NCI-H524 treated with DMSO at 0.1 percent for 48 hours (cell line): ENCODE measurements at regions not wholly inside any gene's neighbourhood (a gene's known extent, or its start where the extent isn't known, plus 50 kb on each side); places are given as distances from the start of the nearest gene placed in this dataset.

Source experiments
- DNase-seq: peaks from one replicate; lab custom pipeline; 2025; lab: John Stamatoyannopoulos, UW

DNA sequence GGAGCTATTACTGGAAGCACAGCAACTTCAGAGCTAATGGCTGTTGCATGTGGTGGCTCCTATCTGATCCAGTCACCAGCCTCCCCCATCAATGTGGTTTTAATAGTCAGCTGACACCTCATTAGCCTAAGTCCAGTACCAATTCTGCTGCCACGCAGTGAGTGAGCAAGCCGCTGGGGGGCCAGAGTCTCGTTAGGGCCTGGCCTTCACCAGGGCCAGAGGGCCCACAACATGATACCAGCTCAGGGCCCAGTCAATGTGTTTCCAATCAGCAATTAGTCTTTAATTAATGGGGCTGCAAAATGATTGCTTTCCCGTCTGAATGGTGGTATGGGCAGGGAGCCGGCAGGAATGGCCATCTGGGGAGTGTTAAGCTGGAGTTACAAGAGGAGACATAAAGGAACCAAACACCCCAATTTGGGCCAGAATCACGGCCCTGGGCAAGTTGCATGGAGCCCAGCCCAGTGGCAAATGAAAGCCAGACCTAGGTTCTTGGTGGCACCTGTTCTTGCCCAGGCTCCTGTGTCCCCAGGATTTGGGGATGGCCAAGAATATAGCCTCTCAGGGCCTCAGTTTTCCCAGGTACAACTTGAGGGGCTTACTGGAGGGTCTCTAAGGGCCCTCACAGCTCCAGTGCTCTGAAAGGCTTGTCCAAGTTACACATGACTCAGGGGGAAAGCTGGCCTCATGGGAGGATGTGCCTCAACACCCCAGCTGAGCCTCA is 119.2 kb downstream of the EFNB1 start:
- DNase-seq: no peak

DNA sequence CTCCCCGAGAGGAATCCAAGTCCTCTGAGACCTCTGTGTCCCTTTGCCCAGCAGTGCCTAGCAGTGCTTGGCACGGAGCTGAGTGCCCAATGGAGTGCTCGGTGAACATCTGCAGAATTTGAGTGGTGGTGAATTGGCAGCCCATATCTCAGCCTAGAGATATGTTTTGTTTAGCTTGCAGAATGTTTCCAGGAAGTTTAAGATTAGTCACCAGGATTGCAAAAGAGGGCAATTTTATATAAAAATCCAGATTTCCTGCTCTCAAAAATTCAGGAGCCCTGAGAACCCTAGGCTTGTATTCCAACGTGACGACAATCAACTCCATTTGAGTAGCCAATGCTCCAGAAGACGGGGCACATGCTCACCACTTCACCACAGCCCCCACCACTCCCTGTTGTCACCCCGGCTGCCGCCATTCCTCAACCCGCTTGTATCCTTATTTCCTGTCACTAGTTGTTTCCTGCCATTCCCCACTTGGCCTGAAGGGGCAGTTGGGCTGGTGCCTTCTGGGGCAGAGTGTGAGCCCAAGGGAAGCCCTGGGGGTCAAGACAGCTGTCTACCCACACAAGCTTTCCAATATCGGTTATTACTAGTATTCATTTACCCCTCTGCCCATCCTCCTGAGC is 116.9 kb downstream of the EFNB1 start:
- no peak for DNase-seq

DNA sequence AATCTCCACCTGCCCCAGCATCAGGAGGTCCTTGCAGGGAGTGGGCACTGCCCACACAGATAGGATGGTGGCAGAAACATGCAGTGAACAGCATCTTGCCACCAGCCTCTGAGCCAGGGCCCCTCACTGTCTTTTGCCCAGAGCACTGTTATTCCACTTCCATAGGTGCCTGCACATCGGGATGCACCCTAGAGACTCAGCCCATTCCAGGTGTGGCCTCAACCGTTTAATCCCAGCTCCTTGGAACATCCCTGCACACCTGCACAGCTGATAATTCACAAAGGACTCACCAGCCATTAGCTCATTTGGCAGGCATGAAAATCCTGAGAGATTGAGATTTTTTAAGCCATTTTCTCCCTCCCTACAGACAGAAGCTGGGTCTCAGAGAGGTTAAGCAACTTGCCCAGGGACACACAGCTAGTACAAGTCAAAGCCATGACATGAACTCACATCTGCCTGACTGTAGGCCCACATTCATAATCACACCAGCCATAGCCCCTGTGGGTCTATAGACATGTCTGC is 116.3 kb downstream of the EFNB1 start:
- DNase-seq: no peak

DNA sequence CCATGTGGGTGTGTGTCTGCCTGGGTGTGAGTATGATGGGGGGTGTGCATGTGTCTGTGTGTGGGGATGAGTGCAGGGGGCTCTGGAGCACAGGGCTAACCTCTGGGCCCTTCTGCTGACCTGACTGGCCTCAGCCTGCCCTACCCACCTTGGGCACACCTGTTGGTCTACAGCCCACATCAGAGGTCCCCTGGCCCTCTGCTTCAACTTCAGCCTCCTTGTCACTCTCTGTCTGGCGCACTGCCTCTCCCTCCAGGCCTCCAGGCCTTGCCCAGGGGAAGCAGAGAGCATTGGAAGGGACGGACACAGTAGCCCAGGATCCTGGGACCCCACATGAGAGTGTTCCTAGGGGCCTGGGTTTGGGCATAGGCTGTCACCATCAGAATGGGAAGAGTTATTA is 115.4 kb downstream of the EFNB1 start:
- DNase-seq: no peak

DNA sequence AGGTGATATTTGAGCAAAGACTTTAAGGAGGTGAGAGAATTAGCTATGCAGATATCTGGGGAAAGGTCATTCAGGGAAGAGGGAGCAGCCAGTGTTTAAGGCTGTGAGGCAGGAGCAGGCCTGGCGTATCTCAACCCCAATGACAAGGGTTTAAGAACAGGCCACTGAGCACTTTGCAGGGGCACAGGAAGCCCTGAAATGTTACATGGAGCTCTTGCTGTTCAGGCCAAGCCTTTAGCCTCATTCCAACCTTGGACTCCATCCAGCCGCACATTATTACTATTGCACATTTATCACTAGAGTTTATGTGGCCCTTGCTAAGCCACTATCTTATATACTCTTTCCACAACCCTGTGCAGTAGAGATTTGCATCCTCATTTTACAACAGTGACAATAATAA is 114.0 kb downstream of the EFNB1 start:
- DNase-seq: no peak

DNA sequence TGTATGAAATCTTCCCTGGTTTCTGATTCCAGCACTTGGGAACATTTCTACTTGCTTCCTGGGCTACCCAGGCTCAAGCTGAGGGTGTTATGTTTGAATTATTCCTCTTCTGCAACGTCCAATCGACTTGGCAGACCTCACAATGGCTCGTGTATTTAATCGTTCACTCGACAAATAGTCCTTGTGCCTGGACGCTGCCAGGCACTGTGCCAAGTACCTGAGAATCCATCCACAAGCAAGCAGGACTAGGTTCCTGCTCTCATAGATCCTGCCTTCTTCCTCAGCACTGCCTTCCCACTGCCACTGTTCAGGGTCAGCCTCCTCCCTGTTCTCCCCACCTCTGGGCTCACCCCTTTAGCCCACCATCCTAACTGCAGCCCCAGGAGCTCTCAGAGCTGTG is 113.3 kb downstream of the EFNB1 start:
- no peak for DNase-seq

DNA sequence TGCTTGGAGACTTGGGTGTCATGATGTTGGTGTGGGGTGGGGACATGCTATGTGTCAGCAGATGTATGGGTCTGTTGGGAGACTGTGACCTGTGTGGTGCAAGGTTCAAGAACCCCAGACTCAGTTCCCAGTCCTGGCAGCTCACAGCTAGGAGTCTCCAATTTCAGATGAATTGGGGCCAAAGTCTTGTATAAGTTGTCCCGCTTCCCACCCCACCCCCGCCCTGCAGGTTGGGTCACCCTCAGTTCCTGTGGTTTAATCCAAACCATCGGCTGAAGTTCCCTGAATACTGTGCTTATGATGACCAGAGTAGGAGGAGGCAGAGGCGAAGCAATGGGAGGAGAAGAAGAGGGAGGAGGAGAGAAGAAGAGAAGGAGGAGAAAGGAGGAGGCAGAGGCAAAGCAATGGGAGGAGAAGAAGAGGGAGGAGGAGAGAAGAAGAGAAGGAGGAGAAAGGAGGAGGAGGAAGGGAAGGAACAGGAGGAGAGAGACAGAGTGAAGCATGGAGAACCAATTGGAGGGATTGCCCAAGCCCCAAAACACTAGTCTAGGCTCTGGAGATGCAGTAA is 112.6 kb downstream of the EFNB1 start:
- no peak for DNase-seq

DNA sequence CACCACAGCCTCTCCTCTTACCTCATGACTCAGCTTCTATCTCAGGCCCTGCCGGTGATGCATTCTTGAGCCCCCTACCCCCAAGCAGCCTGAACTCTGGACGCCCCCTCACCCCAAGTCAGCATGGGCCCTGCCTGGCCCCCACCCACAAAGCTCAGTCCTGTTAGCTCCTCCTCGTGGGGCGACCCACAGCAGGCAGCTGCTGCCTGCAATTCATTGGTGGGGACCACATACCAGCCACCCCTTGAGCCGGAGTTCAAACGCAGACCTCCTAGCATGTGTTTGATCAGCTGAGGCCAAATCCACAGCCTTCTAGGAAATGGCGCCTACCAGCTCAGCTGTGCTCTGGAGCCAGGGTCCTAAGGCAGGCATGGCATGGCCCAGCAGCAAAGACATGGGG is 111.8 kb downstream of the EFNB1 start:
- no peak for DNase-seq

DNA sequence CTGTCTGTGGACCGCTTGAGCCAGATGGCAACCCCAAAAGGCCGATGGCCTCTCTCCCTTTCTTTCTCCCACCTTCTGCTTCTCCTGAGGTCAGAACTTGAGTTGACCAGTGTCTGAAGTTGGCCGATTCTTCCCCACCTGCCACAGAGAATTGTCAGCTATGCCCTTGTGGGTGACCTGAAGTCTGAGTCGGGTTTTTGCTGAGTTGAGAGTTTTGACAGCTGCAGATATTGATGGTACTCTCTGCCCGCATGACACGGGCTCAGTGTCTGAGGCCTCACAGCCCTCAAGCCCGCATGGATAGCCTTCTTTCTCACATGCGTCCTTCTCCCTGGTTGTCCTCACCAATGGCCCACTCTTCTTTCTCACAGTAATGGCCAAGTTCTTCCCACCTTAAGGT is 111.0 kb downstream of the EFNB1 start:
- no peak for DNase-seq

DNA sequence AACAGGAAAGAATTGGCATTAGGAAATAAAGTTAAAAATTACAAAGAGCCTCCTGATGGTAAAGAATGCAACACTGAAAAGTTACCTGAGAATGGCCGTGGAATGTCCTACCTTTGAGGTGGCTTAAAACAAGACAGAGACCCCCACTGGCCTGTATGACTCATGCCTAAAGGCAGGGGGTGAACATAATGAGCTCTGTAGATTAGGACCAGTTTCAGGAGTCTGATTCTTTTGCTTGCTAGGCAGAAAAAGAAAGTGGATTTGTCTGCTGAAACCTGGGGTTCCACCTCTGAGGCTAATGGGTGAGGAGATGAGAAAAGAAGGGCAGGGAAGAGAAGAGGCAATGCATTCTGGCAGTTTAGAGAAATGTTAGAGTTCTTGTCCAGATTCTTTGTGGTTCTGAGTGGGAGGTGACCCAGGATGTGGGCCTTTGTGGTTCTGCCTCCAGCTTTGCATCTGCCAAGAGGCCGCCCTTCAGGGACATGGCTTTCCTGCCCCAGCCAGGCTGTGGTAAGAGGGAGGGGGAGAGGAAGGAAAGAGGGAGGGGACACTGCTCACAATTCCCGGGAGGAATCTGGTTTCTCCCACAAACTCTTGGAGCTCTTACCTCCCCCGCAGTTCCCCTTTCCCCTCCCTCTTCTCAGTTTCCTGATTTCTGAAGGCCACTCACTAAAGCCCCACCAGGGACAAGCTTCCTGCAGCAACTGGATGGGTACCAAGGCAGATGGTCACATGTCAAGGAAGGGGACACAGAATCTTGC is 109.6 kb downstream of the EFNB1 start:
- no peak for DNase-seq

DNA sequence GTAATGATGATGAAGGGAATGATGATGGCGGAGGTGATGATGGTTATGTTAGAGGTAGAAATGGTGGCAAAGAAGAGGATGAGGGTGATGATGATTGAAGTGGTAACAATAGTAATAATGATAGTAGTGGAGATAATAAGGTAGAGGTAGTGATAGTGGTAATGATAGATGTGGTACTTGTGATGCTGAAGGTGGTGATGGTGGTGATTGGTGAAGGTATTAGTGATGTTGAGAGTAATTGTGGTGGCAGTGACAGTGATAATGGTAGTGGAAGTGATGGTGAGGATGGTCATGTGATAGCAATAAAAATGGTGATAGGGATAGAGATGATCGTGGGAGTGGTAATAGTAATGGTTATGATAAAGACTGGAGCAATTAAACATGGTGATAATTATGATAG is 108.8 kb downstream of the EFNB1 start:
- no peak for DNase-seq

DNA sequence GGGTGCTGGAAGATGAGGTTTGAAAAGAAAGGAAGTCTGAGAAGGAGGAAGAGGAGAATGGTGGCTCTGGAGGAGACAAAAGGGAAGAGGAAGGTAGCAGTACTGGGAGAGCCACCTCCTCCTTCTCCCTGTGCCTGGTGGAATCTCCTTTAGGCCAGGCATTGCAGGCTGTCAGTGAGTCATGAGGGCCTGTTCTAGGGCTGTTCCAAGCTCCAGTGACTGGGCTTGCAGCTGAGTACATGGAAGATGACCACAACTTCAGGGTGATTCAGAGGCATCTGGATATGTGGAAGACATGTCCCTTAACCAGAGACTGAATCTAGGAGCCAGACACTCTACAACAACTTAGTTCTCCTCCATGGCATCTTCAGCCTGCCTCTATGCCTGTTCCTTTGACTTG is 107.8 kb downstream of the EFNB1 start:
- no peak for DNase-seq

DNA sequence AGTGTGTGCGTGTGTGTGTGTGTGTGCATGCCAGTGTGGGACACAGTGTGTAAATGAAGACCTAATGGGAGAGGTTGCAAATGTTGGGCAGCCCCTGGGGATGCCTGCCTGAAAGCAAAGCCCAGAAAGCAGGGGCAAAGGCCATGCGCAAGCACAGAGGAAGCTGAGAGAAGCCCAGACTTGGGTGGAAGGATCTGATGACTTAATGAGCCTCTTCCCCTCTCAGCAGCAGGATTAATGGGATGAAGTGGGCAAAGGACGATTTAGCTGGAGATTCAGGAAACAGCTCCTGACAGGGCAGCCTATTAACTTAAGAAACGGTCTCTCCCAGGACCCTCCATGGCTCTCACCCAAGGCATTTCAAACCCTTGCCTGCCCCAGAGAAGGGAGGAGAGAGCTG is 107.3 kb downstream of the EFNB1 start:
- no peak for DNase-seq

DNA sequence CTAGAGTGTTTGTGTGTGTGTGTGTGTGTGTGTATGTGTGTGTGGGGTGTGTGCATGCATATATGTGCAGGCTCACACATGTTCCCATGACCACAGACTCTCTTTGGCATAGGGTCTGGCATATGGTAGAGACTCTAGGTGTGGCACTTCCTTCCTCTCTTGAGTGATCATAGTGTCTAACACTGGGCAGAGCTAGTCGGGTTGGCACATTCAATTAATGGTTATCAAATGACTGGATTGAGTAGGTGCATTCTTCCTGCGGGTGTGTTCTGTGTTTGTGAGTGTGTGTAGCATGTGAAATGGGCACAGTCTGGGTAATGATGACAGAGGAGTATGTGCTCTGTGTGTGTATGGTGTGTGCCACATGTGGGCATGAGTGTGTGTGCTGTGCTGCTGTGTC is 106.5 kb downstream of the EFNB1 start:
- DNase-seq: no peak

DNA sequence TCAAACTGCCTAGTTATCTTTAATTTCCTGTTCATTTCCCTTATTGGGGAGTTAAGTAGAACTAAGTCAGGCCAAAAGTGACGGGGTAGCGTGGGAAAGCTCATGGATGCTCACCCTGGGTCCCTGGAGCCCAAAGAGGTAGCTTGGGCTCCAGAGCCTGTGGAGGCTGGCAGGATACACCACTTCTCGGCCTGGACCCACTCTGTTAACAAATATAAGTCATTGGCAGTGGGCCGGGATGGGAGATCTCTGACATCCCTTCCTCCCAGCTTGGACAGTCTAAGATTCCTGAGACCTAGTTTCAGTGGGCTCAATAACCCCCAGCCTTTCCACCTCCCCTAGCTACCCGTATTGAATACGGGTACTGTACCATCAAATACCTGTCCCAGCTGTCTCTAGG is 106.1 kb downstream of the EFNB1 start:
- no peak for DNase-seq

DNA sequence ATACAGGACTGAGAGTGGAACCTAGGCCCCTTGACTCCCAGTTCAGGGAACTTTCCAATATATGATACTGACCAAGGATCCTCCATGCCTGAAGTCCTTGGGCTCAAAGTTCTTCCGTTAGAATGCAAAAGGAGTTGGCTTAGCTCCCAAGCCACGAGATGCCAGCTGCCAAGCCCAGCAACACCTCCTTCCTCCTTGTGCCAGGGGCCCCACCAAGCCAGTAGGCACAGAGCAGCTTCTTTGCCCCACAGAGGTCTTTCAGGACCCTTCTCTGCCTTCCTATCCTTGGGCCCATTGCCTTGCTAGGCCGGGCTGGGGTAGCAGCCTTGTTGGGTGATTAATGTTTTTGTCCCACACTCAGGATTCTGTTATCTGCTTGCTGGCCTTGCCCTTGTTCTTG is 105.6 kb downstream of the EFNB1 start:
- no peak for DNase-seq

DNA sequence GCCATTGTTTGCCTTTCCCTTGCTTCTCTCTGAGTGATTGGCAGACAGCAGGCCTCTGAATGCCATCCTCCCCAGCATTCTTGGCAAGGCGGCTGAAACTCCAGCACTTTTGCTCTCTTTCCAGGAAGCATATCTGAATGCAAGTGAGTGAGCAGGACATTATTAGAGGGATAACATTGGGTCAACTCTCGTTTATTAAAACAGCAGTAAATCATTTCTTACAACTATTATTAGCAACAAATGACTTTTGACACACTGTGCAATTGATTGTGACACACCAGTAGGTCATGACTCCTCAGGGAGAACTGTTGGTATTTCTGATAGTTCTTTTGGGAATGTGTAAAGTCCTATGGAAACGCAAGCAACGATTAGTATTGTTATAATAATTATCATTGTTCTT is 103.8 kb downstream of the EFNB1 start:
- no peak for DNase-seq

DNA sequence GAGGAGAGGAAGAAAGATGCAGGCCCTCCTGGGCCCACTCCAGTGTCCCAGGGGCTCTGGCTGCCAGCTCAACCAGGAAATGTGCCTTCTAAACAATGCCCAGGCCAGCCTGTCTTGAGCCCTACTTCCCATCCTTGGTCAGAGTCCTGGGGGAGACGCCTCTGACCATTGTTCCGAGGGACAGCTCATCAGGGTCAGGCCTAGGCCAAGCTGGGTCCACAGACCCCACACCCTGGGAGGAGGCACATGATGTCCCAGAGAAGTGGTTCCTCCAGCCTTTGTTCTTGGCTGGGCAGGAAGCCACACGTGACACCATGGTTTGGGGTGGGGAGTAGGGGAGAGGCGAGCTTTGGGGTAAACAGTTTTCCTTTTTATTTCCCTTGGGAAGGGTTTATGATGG is 102.5 kb downstream of the EFNB1 start:
- no peak for DNase-seq

DNA sequence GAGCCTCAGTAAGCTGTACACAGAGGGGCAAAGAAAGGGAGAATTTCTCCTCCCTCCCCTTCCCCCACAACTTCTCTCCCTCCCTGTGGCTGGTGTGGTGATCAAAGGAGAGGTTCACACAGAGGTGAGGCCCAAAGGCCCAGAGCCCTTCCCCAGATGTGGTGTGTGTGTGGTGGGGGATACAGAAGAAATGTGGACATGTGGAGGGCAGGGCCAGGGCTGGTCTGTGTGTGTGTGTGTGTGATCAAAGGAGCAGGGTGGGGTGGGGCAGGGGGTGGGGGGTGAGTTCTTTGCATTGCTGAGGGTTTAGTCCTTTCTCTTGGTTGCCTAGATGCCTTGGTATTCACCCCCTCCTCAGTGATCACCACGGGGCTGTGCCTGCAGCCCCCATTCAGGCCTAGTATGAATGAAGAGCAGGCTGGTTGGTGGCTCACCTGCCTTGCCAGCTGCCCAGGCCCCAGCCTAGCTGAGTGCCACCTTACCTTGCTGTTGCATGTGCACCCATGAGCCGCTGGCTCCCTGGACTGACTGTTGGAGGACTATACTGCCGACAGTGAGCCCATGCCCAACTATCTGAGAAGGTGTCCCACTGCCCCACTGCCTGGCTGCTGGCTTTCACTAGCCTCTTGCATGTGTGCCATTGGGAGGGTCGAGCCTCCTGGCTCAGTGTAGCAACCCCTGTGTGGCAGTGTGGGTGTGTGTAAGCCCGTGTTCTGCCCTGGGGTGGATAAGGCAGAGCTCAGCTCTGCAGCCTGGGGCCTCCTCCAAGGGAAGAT is 101.9 kb downstream of the EFNB1 start:
- no peak for DNase-seq

DNA sequence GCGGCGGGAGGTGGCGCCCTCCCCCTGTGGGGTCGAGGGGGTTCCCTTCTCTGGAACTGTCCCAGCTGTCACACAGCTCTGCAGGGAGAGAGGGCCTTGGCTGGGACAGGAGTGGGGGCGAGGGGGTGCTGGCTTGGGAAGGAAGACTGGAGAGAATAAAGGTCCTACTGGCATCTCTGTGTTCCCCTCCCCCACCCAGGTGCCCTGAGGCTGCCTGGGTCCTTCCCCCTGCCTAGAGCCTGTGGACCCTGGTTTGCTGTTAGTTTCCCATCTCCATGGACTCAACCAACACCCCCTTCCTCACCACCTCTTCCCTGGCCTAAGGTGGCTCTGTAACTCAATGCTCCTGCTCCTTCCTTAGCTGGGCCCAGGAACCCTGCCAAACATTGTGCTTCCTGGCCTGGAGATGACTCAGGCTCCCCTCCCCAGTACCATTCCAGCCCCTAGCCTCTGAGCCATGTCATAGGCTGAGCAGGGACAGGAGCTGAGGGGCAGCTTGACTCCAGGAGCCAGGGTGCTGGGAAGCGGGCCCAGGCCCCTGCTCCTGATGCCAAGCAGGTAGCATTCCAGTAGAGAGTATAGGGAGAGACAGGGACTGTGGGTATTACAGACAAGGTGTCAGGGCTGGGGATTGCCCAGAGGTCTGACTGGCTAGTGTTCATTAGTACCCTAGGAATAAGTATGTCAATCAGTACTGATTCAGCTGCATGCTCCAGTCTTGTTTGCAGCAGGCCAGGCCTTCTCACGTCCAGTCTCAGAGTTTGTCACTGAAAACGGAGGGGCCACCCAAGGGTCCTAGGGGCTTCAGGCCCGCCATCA is 100.7 kb downstream of the EFNB1 start:
- DNase-seq: no peak

DNA sequence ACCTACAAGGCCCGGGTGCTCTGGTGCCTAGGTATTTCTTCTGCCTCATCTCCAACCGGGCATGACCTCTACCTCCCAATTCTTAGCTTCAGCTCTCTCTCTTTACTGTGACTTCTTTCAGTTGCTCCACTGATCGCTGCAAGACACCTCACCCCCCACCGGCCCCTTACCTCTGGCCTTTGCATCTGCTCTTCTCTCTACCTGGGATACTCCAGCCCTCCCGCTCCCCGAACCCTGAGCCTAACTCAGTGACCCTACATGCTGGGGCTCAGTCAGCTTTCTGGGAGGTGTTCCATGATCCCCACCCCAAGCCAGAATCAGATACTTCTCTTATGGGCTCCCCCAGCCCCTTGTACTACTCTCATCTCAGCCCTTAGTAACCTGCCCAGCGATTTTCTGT is 99.6 kb downstream of the EFNB1 start:
- DNase-seq: no peak
